HG02759 (cell line): ENCODE measurements at regions not wholly inside any gene's neighbourhood (a gene's known extent, or its start where the extent isn't known, plus 50 kb on each side); places are given as distances from the start of the nearest gene placed in this dataset.

Experiments
- ATAC-seq: cut with Tn5 transposase; IDR thresholded peaks from one replicate; pipeline ENCODE4 v1.9.1; 2021; ENCODE audit warnings: mild to moderate bottlenecking, moderate library complexity; ENCODE audit not compliant: unreplicated experiment

GRCh38 chr18:30106356-30106755 lies 936.2 kb downstream of the DSC3 start:
- no peak for ATAC-seq

- no peak for ATAC-seq
Observed at GRCh38 chr18:30103881-30104280, 938.7 kb downstream of the DSC3 start.

GRCh38 chr18:30096796-30097195 lies 945.7 kb downstream of the DSC3 start:
- no peak for ATAC-seq

- no peak for ATAC-seq
Observed at GRCh38 chr18:30094556-30094955, 948.0 kb downstream of the DSC3 start.

GRCh38 chr18:30093376-30093775 lies 949.2 kb downstream of the DSC3 start:
- no peak for ATAC-seq

- no peak for ATAC-seq
Observed at GRCh38 chr18:30088238-30089015, 954.1 kb downstream of the DSC3 start.

- ATAC-seq: no peak
Observed at GRCh38 chr18:30086351-30086750, 956.2 kb downstream of the DSC3 start.

GRCh38 chr18:30081122-30081521 lies 961.4 kb downstream of the DSC3 start:
- no peak for ATAC-seq

GRCh38 chr18:30072609-30073385 lies 969.7 kb downstream of the DSC3 start:
- no peak for ATAC-seq

GRCh38 chr18:30066288-30066687 lies 976.3 kb downstream of the DSC3 start:
- no peak for ATAC-seq

GRCh38 chr18:30057398-30057797 lies 985.1 kb downstream of the DSC3 start:
- no peak for ATAC-seq

GRCh38 chr18:30056528-30056927 lies 986.0 kb downstream of the DSC3 start:
- no peak for ATAC-seq

GRCh38 chr18:30044496-30044895 lies 998.0 kb downstream of the DSC3 start:
- ATAC-seq: no peak

- ATAC-seq: no peak
Observed at GRCh38 chr18:30039201-30039600, 1003.3 kb downstream of the DSC3 start.

- ATAC-seq: no peak
Observed at GRCh38 chr18:30034818-30035217, 1007.7 kb downstream of the DSC3 start.

- no peak for ATAC-seq
Observed at GRCh38 chr18:30016179-30016578, 1026.4 kb downstream of the DSC3 start.

- no peak for ATAC-seq
Observed at GRCh38 chr18:30004965-30005364, 1037.6 kb downstream of the DSC3 start.

GRCh38 chr18:29982218-29982617 lies 1060.3 kb downstream of the DSC3 start:
- ATAC-seq: no peak

- ATAC-seq: no peak
Observed at GRCh38 chr18:29979881-29980280, 1062.7 kb downstream of the DSC3 start.

- no peak for ATAC-seq
Observed at GRCh38 chr18:29969876-29970275, 1072.7 kb downstream of the DSC3 start.

- ATAC-seq: no peak
Observed at GRCh38 chr18:29962579-29962978, 1080.0 kb downstream of the DSC3 start.

GRCh38 chr18:29960539-29960938 lies 1082.0 kb downstream of the DSC3 start:
- no peak for ATAC-seq
